ENCODE measurements at regions not wholly inside any gene's neighbourhood (a gene's known extent, or its start where the extent isn't known, plus 50 kb on each side); places are given as distances from the start of the nearest gene placed in this dataset.
A peak's percentile ranks its signal among the peaks of the same experiment; 100 is the strongest.
"Not testable (repeated sequence)": the region's sequence is repeated elsewhere in the genome, so short reads cannot be mapped to it uniquely, and the experiment has no call there.

DNA sequence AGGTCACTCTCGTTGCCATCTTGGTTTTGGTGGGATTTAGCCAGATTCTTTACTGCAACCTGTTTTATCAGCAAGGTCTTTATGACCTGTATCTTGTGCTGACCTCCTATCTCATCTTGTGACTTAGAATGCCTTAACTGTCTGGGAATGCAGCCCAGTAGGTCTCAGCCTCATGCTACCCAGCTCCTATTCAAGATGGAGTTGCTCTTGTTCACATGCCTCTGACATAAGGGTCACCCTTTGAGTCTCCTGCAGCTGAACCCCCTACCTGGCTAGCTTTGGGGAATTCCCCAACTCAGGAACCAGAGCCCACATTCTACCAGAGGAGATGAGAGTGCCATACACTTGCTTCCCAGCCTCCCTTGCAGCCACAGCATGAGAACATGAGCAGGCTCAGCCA, 123.0 kb upstream of the ARHGEF3 start:
- DNase-seq (ENCODE audit: low spot score), result not testable (repeated sequence)

DNA sequence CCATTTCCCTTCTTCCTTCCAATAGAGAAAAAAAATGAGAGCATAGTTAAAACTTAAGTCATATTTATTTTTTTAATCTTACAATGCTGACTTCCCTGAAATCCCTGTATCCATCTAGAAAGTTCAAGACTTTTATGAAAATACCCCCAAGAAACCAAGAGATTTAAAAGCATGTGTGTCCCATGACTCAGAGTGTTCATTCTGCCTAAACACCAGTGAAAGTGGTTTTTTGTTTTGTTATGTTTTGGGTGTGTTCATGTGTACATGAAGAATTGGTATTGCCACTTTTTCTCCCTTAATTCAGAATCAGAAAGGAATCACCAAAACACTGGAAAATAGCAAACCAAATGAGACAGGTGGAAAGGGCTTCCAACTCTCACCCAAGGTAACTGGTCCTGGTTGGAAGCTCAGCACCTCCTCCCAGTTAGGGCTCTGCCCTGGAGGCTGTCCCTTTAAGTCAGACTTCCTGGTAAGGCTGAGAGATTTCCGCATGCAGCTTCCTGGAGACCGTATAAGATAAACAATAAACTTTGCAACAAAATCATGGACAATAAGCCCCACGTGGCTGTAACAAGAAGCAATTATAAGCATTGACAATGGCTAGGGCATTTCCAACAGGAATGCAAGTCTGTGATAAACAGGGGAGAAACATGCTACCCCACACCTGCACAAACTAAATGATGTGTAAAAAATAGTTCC, 121.9 kb upstream of the ARHGEF3 start:
- peak; percentile 96 for DNase-seq (ENCODE audit: low spot score)

DNA sequence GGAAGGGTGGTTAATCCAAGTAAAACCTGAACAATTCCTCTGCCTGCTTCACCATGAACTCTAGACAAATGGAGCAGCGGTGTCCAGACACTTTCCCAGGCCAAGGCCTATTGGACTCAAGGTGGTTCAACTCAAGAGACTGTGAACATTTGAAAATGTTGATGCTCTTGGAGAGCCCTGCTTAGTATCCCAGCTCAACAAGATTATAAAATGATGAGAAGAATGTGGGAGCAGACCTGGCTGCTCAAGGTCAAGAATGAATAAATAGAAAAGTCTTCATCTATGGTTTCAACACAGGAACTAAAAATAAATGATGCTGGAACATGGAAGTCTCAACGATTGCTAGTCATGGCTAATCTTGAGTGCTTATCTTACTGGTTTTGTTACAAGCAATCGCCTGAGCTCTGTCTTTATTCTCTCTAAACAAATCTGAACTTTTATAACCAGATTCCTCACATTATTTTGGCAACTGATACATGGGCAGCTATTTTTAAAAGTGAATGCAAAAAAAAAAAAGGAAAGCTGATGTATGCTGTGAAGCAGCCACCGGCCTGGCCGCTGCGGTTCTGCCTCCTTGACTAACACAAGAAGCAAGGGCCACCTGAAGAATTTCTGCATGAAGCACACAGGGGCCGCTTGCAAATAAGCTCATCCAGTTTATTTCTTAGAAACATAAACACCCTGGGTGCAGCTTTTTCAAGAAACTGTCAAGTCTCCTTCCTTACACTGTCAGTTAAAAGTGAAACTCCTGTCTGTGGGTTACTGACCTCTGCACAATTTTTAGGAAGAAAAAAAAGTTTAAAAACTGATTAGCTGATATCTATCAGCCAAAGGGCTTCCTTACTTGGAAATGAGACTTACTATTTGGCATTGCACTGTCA, 120.1 kb upstream of the ARHGEF3 start:
- no peak for DNase-seq (ENCODE audit: low spot score)

DNA sequence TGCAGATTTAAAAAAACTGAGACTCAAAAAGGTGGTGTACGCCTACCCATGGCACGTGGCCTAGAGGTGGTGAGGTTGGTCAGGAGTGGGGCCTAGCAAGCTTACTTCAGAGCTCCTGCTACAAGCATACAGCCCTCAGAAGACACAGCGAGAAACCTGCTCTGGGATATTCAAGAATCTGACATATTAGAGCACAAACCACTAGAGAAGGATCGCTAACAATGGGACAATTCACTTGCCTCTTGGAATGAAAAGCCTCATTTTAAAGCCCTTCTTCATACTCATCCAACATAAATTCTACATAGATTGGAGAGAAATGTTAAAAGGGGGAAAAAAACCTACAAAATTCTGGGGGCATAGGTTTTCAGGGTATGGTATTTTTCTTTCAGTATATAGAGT, 118.0 kb upstream of the ARHGEF3 start:
- no peak for DNase-seq (ENCODE audit: low spot score)

DNA sequence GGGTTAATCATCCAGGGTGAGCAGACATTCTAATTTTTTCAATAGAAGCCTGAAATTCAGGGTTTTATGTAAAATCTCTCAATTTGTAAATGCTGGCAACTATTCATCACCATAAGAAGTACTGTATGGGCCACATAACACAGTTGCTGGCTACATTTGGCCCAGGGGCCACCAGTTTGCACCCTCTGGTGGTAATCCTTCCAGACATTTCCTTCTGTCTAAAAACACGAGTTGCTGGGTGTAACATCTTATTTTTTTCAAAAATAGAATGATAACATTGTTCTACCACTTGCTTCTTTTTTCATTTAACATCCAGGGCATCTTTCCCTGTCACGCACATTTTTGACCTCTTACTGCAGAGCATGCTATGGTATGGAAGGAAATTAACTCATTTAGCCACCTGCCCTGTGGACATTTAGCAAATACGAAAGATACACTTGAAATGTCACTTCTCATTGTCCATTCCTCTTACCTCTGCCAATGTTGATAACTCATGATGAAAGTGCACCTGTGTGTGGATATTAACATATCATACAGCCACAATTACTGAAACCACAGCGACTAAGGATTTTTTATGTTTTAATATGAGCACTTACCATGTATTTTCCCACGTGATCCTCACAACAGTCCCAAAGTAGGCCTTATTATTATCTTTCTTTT, 117.5 kb upstream of the ARHGEF3 start:
- DNase-seq (ENCODE audit: low spot score), result no peak

DNA sequence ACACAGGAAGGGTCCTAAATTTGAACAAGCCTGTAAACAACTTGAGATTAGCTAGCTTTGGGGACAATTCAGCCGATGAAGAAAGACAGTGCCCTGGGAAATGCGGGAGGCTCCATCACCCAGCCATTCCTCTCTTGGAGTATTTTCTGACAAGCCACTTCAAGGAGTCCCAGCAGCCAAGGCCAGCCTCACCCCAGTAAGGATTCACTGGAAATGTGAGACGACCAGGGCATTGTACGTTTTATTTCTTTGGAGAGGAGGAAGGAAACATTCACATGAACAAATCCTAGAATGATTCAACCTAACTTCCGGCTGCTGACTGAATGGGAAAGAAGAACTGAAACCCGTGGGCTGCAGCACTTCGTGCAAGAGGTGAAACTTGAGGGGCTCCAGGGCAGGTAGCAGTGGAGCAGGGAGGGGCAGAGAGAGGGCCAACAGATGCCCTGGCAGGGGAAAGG, 116.4 kb upstream of the ARHGEF3 start:
- no peak for DNase-seq (ENCODE audit: low spot score)

DNA sequence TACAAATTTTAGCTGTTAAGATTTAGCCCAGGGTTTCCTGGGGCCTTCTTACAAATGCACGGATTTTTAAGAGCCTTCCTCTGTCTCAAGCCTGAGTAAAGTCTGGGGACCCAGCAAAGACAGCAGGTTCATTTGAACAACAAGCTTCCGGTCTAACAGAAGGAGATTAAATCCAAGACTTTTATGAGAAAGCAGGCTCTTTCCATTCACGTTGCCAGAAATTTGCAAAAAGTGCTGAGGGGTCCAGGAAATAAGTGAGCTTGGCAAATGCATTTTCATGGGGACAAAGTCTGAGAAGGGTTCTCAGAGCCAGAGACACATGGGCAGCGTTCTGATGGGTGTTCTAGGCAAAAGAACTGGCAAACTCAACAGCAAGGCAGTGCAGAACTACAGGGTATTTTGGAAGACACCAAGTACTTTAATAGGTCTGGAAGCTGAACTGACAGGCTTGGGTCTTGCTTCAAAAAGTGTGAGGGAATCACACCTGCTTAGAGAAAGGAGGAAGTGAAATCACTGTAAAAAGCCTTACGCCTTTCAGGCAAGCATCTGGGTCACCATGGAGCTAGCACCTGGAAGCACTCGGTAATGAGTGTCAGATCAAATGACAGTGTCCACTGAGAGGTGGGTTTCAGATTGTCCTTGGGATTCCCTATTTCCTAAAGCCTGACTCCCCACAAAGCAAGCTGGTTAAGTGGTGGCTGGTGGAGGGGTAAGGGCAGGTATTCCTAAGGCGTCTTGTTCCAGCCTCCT, 115.8 kb upstream of the ARHGEF3 start:
- no peak for DNase-seq (ENCODE audit: low spot score)

DNA sequence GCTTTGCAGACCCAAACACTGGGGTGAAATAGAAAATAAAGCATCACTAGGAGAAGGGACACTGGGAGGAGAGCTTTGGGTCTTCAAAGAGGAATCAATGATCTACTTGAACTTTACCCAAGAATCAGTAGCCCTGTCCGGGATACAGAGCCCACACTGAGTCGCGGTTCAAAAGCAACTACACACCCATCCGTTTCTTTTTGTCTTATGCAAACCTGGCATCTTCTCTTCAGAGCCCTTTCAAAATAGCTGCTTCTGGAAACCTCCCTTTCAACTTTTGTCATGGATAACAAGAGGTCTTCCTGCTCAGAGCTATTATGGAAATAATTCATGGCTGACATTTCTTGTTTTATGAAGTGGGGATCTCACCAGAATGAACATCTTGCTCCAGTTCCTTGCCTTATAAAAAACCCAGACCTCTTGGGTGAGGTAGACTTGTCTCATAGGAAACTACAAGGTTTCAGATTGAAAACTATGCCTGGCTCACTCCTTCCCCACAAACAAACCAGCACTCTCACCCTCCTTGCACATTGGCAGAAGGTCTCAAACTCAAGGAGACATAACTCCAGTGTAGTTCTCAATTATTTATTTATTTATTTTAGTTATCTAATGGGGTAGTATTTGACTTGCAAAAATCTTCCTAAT, 115.1 kb upstream of the ARHGEF3 start:
- DNase-seq (ENCODE audit: low spot score), result no peak

DNA sequence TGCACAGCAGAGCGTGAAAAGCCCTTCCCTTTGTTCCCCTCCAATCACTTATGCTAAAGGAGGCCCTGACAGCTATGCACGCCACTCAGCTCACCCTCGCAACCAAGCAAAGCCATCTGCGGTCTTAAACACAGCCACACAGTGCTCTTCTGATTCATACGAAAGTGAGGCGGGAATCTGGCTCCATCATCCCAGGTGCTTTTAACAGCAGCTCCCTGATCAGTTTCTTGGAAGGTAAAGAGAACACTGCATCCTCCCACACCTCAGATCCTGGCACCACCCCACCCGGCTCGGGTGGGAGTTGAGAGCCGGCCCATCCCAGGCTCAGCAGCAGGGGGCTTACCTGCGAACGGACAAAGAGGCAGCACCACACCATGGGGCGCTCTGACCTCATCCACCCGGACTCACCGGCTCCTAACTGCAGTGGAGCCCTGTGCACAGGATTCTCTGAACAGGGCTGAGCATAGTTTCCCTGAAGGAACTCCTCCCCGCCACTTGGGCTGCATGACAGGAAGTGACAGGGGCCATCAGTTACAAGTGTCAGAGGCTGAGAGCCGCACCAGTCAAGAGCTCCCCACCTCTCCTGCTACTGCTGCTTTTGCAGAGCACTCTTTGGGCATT, 114.3 kb upstream of the ARHGEF3 start:
- peak; percentile 87 for DNase-seq (ENCODE audit: low spot score)

DNA sequence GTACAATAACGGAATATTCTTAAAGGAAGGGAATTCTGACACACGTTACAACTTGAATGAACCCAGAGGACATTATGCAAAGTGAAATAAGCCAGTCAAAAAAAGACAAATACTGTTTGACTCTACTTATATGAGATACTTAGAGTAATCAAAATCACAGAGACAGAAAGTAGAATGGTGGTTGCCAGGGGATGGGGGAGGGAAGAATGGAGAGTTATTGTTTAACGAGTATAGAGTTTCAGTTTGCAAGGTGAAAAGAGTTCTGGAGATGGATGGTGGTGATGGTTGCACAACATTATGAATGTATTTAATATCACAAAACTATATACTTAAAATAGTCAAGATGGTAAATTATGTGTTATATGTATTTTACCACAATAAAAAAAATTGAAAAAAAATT, 112.9 kb upstream of the ARHGEF3 start:
- no peak for DNase-seq (ENCODE audit: low spot score)

DNA sequence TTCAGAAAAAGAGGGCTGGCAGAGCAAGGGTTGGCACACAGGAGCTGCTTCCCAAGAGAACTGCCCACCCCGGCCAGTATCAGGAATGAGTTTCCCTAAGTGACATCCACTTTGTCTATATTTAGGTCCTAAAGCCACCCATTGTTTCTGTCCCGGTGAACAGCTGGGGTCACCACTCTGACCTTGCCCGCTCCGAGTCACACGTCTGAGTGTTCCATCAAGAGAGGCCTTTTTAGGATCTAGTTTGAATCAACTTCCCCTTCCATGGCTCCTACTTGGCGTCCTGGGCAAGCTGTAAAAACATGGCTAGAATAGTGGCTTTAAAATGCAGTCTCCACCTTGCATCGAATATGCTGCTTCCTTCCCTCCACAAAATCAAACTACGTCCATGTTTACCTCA, 109.6 kb upstream of the ARHGEF3 start:
- peak; percentile 89 for DNase-seq (ENCODE audit: low spot score)

DNA sequence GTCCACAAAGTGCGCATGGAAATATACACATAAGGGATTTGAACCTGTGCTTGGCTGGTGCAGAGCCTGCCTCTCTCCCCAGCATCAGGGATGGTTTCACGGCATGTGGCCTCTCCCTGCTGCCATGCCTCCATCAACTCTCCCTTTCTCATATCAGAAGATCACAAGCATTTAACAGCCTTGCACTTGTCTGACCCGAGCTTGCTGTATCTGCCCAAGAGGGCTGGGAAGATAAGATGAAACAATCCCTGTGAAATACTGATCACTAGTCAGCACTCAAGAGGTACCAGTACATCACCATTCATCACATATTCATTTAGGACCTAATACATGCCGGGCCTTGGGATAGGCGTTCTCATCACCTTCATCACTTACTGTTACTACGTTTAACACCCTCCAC, 107.6 kb upstream of the ARHGEF3 start:
- no peak for DNase-seq (ENCODE audit: low spot score)

DNA sequence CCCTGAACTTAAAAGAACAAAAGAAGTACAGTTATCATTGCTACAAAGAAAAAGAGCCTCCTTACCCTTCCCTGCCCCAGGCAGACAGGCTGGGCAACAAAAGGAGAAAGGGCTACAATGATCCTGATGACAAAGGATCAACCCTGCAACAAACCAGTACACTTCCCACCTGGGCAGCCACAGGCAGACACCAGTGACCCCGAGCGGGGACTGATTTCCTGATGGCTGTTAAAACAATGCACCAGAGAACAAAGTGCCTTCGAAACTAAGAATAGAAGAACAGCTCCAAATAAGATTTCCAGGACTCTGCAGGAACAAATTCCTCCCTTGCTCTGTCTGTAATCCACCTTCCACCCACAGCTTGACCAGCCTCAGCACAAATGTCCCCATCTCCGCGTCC, 106.3 kb upstream of the ARHGEF3 start:
- DNase-seq (ENCODE audit: low spot score), result no peak

DNA sequence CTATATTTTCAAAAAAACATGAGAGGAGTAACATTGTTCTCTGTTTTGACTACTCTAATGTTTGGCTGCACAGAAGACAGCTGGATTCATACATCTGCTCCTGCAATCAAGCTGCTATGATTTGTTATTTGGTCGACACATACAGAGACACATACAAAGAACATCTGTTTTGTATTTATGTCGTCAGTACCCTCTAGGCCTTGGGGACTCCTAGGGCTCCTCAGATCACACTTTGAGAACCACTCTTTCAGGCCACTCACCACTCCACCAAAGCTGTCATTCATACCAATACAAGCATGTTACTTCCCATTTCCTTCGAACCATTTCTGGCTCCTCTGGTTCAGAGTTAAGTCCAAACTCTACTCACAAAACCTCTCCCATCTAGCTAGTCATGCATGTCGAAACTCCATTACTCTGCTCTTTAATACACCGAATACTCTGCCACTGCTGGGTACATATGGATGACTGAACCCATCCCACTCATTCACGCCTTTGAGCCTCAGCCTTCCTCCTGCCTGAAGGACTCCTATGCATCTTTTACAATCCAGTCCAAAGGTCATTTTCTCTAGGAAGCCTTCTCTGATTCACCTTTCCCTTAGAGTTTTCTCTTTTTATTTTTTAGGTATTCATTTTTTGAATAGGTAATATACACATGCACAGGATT, 102.9 kb upstream of the ARHGEF3 start:
- no peak for DNase-seq (ENCODE audit: low spot score)

DNA sequence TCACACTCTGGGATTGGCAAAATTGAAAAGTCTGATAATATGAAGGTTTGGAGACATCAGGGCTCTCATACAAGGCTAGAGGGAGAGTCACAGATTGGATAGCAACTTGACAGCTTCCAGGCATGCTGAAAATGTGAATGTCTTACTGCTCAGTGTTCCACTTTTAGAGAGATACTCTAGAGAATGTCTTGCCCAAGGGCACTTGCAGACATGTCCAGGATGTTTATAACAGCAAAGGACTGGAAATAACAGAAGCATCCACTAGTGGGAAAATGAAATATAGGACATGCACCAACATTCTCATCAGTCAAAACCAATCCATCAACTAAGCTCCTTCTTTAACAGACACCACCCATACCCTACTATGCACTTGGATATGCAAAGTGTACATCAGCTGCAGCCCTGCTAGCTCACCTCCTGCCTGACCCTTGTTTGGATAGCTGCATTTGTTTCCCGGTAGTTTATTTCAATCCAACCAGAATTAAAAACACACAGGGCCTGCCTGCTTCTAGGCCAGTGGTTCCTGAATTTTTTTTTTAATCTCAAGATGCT, 101.6 kb upstream of the ARHGEF3 start:
- no peak for DNase-seq (ENCODE audit: low spot score)

DNA sequence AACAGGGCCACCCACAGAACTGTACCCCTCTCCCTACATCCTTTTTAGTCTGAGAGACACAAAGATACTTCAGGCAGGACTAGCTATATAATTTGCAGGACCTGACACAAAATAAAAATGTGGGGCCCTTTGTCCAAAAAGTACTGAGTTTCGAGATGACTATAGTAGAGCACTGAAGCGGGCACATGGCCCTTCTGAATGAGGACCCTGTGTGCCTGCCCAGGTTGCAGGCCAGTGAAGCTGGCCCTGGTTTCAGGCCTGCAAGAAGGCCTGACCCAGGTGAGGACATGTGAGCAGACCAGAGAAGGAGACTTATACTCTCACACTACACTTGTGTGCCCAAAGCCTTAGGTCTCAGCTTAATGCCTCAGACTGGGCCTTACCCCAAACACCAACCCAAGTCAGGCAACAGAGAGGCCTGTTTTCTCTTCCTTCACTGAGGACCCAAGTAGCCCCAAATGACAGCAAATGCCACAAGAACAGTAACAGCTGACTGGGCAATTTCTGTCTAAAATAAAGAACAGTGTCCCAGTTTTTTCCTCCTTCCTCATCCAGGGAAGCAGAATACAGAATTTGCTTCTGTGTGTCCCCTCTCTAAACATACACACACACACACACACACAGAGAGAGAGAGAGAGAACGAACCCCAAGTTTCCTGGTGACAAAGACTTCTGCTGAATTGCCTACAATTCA, 100.9 kb upstream of the ARHGEF3 start:
- no peak for DNase-seq (ENCODE audit: low spot score)

DNA sequence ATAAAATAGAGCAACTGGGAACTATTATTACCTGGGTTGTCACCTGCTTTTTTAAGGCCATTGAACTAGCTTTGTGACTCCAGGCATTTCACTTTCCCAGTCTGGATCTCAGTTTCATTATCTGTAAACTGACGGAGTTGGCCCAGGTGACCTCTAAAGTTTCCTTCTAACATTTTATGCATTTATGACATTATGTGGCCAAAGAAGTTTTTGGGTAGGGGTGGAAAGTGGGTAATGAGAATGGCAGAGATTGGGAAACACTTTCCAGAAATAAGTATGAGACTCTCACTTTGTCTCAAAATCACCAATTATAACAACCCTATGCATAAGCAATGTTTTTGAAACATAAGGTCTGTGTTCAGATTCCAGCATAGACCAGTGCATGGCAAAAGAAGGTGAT, 99.1 kb upstream of the ARHGEF3 start:
- no peak for DNase-seq (ENCODE audit: low spot score)

DNA sequence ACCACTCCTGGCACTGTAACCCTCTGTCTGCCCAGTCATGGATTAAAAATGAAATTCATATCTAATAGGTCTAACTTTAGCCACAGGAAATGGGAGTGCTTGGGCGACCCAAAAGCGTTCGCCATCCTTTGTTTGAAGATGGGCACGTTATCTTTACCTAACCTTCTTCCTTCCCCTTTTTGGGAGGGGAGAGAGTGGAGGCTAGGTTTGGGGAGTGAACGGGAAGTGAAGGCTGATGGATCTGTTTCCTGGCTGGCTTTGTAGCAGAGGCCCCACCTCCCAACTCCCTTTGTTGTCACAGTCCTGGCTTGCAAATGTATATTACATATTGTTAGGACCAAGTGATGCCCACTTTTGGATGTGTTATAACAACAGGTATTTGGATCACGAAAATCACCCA, 98.1 kb upstream of the ARHGEF3 start:
- DNase-seq (ENCODE audit: low spot score), result no peak

DNA sequence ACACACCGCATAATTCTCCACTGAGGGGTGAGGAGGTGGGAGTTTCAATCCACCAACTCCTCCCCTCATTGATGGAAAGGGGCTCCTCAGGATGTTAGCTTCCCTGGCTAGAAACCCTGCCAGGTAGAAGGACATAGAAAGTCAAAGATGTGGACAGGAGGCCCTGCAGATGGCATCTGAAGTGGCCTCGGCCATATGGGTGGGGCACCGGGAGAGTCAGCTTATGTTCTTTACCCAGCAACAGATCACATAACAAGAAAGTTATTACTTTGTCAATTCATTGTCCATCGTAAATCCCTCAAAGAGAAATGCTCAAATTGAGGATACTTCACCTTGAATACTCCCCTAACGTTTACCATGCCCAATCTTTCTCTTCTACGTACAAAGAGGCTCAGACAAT, 97.3 kb upstream of the ARHGEF3 start:
- no peak for DNase-seq (ENCODE audit: low spot score)

DNA sequence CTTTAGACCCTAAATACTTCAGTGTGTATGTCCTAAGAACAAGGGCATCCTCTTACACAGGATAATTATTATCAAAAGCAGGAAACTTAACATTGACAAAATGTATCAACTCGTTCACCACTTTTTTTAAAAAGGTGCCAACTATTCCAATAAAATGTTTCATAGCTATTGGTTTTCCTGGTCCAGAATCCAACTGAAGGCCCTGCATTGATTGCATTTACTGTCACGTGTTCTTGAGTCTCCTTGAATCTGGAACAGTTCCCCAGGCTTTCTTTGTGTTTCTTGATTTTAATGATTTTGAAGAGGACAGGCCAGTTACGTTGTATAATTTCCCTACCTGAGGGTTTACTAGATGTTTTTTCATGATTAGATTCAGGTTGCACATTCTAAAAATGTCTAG, 94.6 kb upstream of the ARHGEF3 start:
- no peak for DNase-seq (ENCODE audit: low spot score)

All from kidney capillary endothelial cell (primary cell).